ENCODE measurements at regions not wholly inside any gene's neighbourhood (a gene's known extent, or its start where the extent isn't known, plus 50 kb on each side); places are given as distances from the start of the nearest gene placed in this dataset. TPM values are rescaled to one million over a fixed set of nuclear protein-coding genes. Genes with fewer than 3 reads are reported as not detected.
A peak's percentile ranks its signal among the peaks of the same experiment; 100 is the strongest.

- WGBS, 2 donors: 20 to 22% methylated on average over 3 of the region's 3 CpGs
- no peaks in the 10 kb centered on the region for H3K27me3 ChIP-seq
- intact Hi-C loops (cut with DNase I): loop anchor here (10.0 kb wide), 1 partner anchor 325 kb away; no protein-coding TSS in a partner anchor
- DNase-seq: peak in 1 of 2 donors; percentile 41
- H3K4me3 ChIP-seq (replicated peaks in 1 of 3): no peak overlapping the region
- TF ChIP-seq CTCF (IDR thresholded peaks at IDR 0.05) (no peak), POLR2A (IDR thresholded peaks at IDR 0.05) (no peak)
- H3K4me1 ChIP-seq: peaks cover 11 to 17% of the 10 kb centered on the region in 2 donors
- H3K27ac ChIP-seq: peak overlapping the region; percentile 44 to 68 (median 62)
- no peaks in the 10 kb centered on the region for H3K36me3 ChIP-seq
- H3K9me3 ChIP-seq: no peaks in the 10 kb centered on the region
These were observed 56.5 kb upstream of the NRSN1 start for GRCh38 chr6:24069526-24069925.

GRCh38 chr6:24072038-24072746, 53.8 kb upstream of the NRSN1 start:
- no peak overlapping the region for H3K4me3 ChIP-seq (replicated peaks in 1 of 3)
- H3K36me3 ChIP-seq: no peaks in the 10 kb centered on the region
- TF ChIP-seq CTCF (IDR thresholded peaks at IDR 0.05) (no peak), POLR2A (IDR thresholded peaks at IDR 0.05) (no peak)
- H3K9me3 ChIP-seq: no peaks in the 10 kb centered on the region
- no peak for DNase-seq
- peaks cover 11 to 17% of the 10 kb centered on the region in 2 donors for H3K4me1 ChIP-seq
- WGBS, 2 donors: 91 to 95% methylated on average over 6 of the region's 6 CpGs
- intact Hi-C loops (cut with DNase I): no loop called here
- H3K27me3 ChIP-seq: no peaks in the 10 kb centered on the region
- H3K27ac ChIP-seq: no peak overlapping the region

- no peak overlapping the region for H3K27ac ChIP-seq
- H3K4me1 ChIP-seq: no peaks in the 10 kb centered on the region
- no peaks in the 10 kb centered on the region for H3K27me3 ChIP-seq
- no peaks in the 10 kb centered on the region for H3K36me3 ChIP-seq
- intact Hi-C loops (cut with DNase I): no loop called here
- H3K4me3 ChIP-seq (replicated peaks in 1 of 3): no peak overlapping the region
- no peaks in the 10 kb centered on the region for H3K9me3 ChIP-seq
- DNase-seq: no peak
- WGBS, 2 donors: 83 to 92% methylated on average over 1 of the region's 1 CpG
- no peak for TF ChIP-seq CTCF (IDR thresholded peaks at IDR 0.05)
- TF ChIP-seq POLR2A (IDR thresholded peaks at IDR 0.05): no peak
These were observed 50.0 kb upstream of the NRSN1 start for GRCh38 chr6:24076011-24076410.

Small RNA genes in the stretch of these regions (small RNA-seq; reads per million reads assigned to genes)
- gene AL133270.1 (not detected), gene RNU6-1060P (not detected), gene SPTLC1P2 (not detected)

All from thyroid gland (tissue), 4 donors.